ENCODE measurements at regions not wholly inside any gene's neighbourhood (a gene's known extent, or its start where the extent isn't known, plus 50 kb on each side); places are given as distances from the start of the nearest gene placed in this dataset.
A peak's percentile ranks its signal among the peaks of the same experiment; 100 is the strongest.
"Not testable (repeated sequence)": the region's sequence is repeated elsewhere in the genome, so short reads cannot be mapped to it uniquely, and the experiment has no call there.

DNA sequence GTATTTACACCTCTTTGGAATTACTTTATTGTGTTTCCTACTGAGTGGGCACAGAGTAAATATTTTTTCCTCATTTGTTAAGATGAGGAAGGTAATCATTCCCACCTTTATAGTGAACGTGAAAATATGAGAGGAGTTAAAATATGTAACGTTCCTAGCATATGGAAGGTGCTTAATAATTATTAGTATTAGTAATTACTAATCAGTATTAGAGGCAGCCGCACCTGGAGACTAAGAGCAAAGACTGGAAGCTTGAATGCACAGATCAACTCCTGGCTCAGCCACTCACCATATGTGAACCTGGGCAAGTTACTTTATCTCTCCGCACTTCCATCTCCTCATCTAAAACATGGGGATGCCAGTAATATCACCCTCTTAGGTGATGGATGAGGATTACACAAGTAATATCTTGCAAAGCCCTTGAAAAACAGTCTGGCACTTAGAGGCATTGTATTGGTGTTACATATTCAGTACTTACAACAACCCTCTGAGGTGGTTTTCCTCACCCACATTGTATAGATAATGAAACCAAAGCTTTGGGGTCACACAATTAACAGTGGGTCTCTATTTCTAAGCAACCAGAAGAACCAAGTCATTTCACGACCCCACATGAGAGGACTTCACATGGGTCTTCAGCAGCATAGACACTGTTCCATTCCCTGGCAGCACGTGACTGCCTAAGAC lies 100.3 kb upstream of the KCTD1 start:
- no peak for DNase-seq

DNA sequence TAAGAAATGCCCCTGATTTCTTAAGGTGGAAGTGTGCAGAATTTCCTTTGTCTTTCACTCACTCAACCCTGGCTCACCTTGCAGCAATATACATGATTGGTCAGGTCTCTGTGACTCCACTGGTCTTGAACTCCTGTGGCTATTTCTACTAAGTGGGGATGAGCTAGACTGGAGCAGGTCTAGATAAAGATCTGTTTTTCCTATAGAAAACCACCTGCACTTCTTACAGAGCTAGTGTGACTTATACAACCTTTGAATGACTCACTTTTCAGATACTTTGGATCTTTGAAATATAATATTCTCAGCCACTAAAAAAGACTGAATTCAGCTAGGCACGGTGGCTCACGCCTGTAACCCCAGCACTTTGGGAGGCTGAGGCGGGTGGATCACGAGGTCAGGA lies 98.5 kb upstream of the KCTD1 start:
- DNase-seq: no peak

GRCh38 chr18:26642440-26643348 lies 94.3 kb upstream of the KCTD1 start:
- DNase-seq: no peak

- DNase-seq: no peak
Observed at GRCh38 chr18:26640541-26640940, 92.2 kb upstream of the KCTD1 start.

GRCh38 chr18:26639149-26639548 lies 90.8 kb upstream of the KCTD1 start:
- DNase-seq: no peak

GRCh38 chr18:26637983-26638382 lies 89.6 kb upstream of the KCTD1 start:
- no peak for DNase-seq

GRCh38 chr18:26637324-26637723 lies 89.0 kb upstream of the KCTD1 start:
- no peak for DNase-seq

DNA sequence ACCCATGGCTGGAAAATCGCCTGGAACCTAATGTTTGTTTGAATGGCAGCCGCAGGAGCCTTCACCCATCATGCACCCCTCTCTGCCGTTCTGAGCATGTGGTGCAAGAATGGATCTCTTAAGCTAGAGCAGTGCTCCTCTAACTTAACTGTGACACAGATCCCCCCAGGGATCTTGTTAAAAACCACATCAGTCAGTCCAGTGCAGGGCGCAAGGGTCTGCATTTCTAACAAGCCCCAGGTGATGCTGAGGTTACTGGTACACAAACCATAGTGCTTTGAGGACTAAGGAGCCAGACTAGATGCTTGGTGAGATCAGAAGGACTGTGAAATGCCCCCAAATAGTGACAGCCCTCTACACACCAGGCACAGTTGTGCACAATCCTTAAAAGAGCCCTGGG lies 87.1 kb upstream of the KCTD1 start:
- DNase-seq: no peak

GRCh38 chr18:26634631-26635030 lies 86.3 kb upstream of the KCTD1 start:
- DNase-seq: no peak

DNA sequence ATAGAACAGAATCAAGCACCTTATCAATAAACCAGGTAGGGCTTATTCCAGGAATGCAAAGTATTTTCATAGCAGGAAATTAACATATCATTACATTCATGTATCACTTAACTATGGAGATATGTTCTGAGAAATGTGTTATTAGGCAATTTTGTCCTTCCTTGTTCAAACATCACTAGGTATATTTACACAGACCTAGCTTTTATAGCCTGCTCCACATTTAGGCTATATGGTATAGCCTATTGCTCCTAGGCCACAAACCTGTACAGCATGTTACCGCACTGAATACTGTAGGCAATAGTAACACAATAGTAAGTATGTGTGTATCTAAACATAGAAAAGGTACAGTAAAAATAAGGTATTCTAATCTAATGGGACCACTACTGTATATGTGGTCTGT lies 82.8 kb upstream of the KCTD1 start:
- DNase-seq: no peak

- no peak for DNase-seq
Observed at GRCh38 chr18:26630596-26630995, 82.2 kb upstream of the KCTD1 start.

DNA sequence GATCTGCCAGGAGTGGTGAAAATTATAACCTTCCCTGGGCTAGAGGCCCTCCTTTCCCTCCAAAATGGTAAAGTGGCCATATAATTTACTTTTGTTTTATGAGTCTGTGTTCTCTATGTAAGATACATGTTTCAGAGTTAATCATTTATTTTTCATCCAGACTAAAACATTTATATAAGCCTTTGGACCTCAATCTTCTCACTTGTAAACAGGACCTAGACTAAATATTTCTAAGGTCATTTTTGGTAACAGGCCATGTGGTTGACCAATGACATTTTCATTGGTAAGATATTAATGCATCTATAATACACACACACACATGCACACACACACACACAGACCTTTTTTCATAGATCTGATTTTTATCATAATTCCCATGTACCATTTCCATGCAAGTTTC lies 79.7 kb upstream of the KCTD1 start:
- no peak for DNase-seq

- DNase-seq: no peak
Observed at GRCh38 chr18:26624443-26624842, 76.1 kb upstream of the KCTD1 start.

DNA sequence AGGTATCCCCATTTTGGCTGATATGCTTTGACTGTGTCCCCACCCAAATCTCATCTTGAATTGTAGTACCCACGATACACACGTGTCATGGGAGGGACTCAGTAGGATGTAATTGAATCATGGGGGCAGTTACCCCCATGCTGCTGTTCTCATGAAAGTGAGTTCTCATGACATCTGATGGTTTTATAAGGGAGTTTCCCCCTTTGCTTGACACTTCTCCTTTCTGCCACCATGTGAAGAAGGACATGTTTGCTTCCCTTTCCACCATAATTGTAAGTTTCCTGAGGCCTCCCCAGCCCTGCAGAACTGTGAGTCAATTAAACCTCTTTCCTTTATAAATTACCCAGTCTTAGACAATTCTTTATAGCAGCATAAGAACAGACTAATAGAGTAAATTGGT lies 75.0 kb upstream of the KCTD1 start:
- DNase-seq: not testable (repeated sequence)

- peak; percentile 5 to 12 for DNase-seq
Observed at GRCh38 chr18:26621161-26622026, 73.0 kb upstream of the KCTD1 start.

- DNase-seq: no peak
Observed at GRCh38 chr18:26619350-26619749, 71.0 kb upstream of the KCTD1 start.

GRCh38 chr18:26618135-26618534 lies 69.8 kb upstream of the KCTD1 start:
- no peak for DNase-seq

DNA sequence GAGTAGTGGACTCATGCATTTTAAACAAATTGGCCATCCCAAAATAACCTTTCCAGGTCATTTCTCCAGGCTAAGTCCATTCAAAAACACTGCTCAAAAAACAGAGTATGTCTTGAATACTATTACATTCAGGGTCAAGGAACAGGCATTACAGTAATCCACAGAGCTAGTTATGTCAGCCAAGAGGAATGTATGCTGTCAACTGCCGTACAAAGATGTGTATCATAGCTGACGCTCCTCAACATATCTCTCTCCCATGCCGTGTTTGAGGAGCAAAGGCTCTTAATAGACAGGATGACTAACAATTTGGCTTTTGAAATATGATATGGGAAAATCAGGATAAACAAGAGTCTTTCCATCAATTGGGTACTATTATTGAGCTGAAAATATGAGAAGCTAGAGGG lies 68.8 kb upstream of the KCTD1 start:
- no peak for DNase-seq

DNA sequence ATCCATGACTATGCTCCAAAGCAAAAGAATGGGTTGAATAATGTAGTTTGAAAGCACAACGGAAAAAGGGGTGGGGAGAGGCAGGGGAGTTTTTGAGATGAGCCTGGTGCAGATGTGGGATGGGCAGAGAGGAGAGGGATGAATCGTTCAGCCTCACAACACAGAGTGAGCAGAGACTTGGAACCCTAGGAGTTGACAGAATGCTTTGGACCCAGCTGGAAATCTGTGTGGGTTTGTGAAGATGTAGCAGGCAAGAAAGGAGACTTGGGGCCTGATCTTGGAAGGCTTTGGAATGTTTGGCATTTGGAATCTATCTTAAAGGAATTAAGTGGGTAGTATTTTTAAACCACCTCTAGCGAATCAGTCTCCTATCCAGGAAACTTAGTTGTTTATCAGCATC lies 66.0 kb upstream of the KCTD1 start:
- no peak for DNase-seq
